GM18511 (cell line): ENCODE measurements at regions not wholly inside any gene's neighbourhood (a gene's known extent, or its start where the extent isn't known, plus 50 kb on each side); places are given as distances from the start of the nearest gene placed in this dataset.

Experiments used
- ATAC-seq: cut with Tn5 transposase; IDR thresholded peaks from one replicate; pipeline ENCODE4 v1.9.1; 2021; ENCODE audit warnings: mild to moderate bottlenecking, moderate library complexity; ENCODE audit not compliant: unreplicated experiment

- no peak for ATAC-seq
These were observed 204.0 kb upstream of the TSHZ3 start for GRCh38 chr19:31553112-31553845.

DNA sequence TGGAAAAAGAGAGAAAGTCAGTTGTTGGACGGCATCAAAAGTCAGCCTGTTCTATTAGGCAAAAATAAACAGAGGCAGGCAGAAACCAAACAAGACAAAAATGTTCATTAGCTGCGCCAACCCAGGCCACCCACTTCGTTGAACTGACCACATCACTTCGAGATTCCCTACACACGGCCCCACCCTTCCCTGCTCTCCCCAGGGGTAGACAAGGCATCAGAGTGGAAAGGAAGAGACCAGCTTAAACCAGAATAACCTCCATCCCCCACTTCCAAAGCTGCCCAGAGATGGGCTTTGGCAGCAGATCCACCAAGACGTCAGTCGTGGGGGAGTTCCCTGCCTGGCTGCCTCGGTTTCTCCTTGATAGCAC, 204.6 kb upstream of the TSHZ3 start:
- ATAC-seq = no peak

DNA sequence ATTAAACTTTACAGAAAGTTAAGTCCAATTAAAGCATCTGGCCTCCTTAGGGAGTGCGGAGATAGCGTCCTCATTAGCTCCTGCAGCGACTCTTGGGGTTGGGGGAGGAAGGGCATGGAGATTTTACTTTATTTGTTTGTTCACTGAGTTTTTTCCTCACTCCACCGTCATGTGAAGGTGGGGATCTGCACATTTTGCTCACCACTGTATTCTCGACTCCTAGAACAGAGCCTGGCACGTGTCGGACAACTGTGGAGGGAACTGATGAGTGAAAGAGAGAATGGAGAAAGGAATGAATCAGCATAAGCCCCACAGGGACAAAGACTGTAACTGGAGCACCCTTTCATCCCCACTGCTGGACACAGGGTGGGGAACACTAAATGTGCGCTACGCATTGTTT, 205.1 kb upstream of the TSHZ3 start:
- no peak for ATAC-seq

GRCh38 chr19:31555634-31556215, 206.5 kb upstream of the TSHZ3 start:
- no peak for ATAC-seq

GRCh38 chr19:31559494-31559893, 210.3 kb upstream of the TSHZ3 start:
- ATAC-seq = no peak

DNA sequence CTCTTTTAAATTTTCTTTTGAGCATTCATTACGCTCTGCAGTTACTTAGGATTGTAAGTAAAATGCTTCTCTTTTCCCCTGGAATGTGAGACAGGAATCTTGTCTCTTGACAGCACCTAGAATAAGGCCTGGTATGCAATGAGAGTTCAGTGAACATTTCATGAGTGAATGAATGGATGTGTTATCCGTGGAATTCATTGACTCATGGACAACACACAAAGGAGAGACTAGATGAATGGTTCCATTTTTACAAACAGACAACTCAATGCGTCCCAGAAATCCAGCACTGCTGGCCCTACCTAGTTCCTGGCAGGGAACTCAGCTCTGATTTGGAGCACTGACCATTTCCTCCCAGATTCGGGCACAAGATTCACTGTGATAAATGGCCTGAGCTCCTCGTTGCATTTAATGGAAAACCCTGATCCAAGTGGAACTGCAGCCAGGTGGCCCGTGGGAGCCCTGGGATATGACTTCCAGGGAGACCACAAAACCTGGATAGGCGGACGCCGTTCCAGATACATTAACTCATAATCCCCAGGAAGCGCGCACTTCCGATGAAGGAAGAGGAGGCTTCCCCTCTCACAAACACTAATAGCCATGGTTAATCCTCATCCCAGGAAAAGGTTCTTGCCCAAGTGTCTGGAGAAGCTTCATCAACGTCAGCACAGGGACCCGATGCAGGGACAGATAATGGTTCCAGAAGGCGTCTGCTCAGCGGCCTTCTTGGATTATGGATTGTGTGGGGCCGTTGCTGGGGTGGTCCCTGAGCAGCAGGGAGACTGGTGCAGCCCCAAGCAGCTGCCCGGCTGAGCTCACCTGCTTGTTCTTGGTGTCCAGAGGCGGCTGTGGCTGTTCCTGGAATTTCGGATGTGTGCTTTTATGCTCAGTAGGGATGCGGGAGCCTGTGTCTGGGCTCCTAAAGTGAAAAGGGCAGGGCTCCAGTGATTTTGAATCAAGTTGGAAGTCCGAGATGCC, 211.1 kb upstream of the TSHZ3 start:
- no peak for ATAC-seq

DNA sequence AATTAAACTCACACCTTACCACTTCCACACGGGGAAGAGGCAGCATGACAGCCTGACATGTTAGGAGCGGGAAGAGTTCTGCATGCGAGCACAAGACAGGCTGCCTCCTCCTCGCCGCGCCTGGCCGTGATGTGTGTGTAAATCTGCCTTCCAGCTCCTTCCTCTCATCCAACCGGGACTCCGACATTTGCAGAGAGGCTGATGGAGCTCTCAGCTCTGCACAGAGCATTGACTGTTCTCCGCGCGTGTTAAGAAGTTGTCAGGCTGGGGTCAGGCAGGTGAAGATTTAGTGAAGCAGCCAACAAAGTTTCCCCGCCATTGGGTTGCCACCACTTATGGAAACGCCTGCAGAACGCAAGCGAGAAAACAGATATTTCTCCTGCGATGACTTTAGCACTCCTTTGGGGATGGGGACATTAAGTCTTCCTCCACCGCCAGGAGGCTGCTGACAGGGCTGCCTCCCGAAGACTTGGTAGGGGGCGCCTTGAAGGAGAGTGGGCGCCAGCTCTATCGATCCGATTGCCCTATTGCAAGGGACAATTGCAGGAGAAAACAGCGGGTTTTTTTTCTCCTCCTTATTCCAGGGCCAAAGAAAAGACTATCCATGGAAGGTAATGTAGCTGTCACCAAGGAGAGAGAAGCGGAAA, 213.9 kb upstream of the TSHZ3 start:
- ATAC-seq = no peak

GRCh38 chr19:31567776-31568175, 218.5 kb upstream of the TSHZ3 start:
- no peak for ATAC-seq

DNA sequence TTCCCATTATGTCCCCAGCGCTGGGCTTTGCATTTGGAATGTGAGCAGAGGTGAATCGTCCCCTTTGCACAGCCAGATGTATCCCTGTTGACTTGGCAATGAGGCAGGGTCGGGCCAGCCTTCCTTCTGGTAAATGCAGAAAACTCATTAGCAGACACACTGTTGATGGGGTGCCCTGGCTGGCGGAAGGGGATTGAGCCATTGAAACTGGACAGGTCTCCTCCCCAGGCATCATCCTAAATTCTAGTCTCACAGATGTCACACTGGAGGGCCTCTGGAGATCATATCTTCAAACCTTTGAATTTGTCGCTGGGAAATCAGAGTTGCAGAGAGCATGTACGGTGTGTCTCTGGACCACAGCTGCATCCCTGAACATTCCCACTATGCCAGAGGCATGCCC, 219.5 kb upstream of the TSHZ3 start:
- no peak for ATAC-seq

GRCh38 chr19:31570718-31571117, 221.5 kb upstream of the TSHZ3 start:
- no peak for ATAC-seq

DNA sequence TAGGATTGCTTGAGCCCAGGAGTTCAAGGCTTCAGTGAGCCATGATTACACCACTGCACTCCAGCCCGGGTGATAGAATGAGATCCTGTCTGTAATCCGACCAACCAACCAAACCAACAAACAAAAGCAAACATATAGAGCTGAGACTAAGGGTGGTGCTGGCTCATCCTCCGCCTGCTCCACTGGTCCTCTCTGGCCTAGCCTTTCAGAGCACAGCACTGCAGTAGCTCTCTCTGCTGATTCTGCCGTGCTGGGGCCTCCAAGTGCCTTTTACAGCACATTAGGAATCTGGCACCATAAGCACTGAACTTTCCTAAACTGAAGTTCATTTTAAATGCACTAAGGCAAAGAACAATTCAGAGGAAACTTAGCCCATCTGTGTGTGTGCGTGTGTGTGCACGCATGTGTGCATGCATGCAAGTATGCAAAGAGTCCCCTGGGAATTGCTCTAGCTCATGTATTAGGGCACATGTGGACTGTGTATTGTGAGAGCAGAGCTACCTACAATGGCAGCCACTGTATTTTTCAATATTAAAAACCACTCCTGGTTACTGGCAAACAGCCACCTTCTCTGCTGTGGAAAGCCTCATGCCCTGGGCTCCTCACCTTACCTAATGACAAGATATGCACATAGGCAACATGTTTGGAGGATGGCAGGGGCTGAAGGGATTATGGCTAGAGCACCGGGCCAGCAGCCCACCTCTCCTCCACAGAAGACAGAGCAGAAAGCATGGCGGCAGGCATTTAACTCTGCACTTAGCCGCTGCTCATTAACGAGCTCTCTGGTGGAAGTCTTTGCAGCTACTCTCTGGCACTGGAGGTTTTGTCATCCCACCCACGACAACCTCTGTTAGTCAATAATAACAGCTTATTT, 223.1 kb upstream of the TSHZ3 start:
- no peak for ATAC-seq

DNA sequence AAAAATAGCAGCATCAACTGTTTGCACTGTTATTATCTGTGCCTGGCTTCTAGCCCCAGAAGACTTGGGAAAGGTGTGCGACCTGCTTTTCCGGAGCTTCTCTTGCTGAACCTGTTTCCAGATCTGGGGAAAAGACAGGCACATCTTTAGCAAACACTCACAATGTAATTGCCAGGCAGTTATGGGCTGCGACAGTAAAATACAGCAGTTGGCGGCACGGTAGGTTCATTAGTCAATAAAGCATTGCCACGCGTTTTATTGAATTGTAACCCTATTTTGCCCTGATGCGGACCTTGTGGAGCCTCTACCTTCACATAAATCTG, 223.7 kb upstream of the TSHZ3 start:
- ATAC-seq = no peak

GRCh38 chr19:31574251-31574973, 225.2 kb upstream of the TSHZ3 start:
- no peak for ATAC-seq

DNA sequence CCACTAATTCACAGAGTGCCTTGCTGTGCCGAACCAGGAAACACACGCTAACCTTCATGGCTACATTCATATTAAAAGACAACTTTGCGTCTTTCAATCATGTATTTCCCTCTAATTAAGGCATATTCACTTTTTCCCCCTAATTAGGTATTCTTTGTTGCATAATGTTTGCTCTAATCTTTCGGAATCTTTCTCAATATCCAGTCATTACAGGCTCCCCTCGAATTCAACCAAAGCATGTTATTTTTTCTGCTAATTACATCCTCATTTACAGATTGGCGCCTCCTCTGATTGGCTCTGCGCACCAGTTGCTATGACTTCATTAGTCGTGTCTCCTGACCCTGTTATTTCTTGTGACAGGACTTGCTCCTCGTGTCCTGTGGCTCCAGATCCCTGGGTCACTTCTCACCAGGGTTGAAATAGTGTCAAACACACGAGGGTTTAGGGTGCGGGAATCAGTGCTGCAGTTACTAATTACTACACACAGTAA, 226.7 kb upstream of the TSHZ3 start:
- no peak for ATAC-seq

- no peak for ATAC-seq
These were observed 229.1 kb upstream of the TSHZ3 start for GRCh38 chr19:31578326-31578725.

- no peak for ATAC-seq
These were observed 233.9 kb upstream of the TSHZ3 start for GRCh38 chr19:31583148-31583547.

DNA sequence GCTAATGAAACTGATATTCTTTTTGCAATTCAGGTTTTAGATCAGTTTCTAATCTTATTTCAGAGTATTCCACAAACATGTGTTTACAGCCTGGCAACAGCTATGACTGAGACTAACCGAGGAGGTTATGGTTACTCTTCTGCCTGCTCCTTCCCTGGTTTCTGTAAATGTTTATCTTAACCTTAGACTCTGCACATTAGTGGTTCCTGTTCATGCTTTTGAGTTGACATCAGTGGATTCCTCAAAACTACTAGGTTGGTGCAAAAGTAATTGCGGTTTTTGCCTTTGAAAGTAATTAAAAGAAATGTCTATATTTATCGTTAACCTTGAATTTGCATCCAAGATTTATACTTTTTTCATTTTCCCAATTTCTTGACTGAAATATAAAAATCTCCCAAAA, 237.0 kb upstream of the TSHZ3 start:
- ATAC-seq = no peak

GRCh38 chr19:31589109-31589508, 239.9 kb upstream of the TSHZ3 start:
- ATAC-seq = no peak

GRCh38 chr19:31591258-31591657, 242.0 kb upstream of the TSHZ3 start:
- ATAC-seq = no peak

- ATAC-seq = no peak
These were observed 243.2 kb upstream of the TSHZ3 start for GRCh38 chr19:31592456-31592855.
